Body of pancreas (tissue), 4 donors: ENCODE measurements at regions not wholly inside any gene's neighbourhood (a gene's known extent, or its start where the extent isn't known, plus 50 kb on each side); places are given as distances from the start of the nearest gene placed in this dataset.

Experiments
- CTCF ChIP-seq, 7 experiments: fragments of 450-650 bp in 4 of 7; fragments of 200-600 bp in 3 of 7; sonication (generic) in 3 of 7; IDR thresholded peaks; one replicate each; pipeline ENCODE4 v1.5.1; 2016 to 2019; ENCODE audit warnings: antibody characterized with exemption in 7 of 7
- POLR2A ChIP-seq, 3 donors: fragments of 450-650 bp; IDR thresholded peaks; one replicate each; pipeline ENCODE4 v1.6.1; 2016; ENCODE audit warnings: antibody characterized with exemption in 3 of 3, mild to moderate bottlenecking in 2 of 3

GRCh38 chr13:91014696-91015095, 332.8 kb upstream of the MIR17HG start:
- no peak for TF ChIP-seq CTCF (IDR thresholded peaks at IDR 0.05)
- TF ChIP-seq POLR2A (IDR thresholded peaks at IDR 0.05) = no peak
